ENCODE measurements at regions not wholly inside any gene's neighbourhood (a gene's known extent, or its start where the extent isn't known, plus 50 kb on each side); places are given as distances from the start of the nearest gene placed in this dataset.

GRCh38 chr6:144599615-144600014, 314.5 kb downstream of the UTRN start:
- WGBS, 2 donors = 95 to 100% methylated on average over 1 of the region's 1 CpG
- ATAC-seq (no peak), DNase-seq (no peak)
- H3K4me3 ChIP-seq = no peak overlapping the region
- no peaks in the 10 kb centered on the region for H3K36me3 ChIP-seq (replicated peaks in 1 of 2; ENCODE audit: insufficient read depth in 1 of 2, low read depth in 2 of 2)
- H3K27ac ChIP-seq = no peak overlapping the region
- no peaks in the 10 kb centered on the region for H3K27me3 ChIP-seq
- no peak for TF ChIP-seq POLR2A (IDR thresholded peaks at IDR 0.05)
- TF ChIP-seq, protein P1, sequence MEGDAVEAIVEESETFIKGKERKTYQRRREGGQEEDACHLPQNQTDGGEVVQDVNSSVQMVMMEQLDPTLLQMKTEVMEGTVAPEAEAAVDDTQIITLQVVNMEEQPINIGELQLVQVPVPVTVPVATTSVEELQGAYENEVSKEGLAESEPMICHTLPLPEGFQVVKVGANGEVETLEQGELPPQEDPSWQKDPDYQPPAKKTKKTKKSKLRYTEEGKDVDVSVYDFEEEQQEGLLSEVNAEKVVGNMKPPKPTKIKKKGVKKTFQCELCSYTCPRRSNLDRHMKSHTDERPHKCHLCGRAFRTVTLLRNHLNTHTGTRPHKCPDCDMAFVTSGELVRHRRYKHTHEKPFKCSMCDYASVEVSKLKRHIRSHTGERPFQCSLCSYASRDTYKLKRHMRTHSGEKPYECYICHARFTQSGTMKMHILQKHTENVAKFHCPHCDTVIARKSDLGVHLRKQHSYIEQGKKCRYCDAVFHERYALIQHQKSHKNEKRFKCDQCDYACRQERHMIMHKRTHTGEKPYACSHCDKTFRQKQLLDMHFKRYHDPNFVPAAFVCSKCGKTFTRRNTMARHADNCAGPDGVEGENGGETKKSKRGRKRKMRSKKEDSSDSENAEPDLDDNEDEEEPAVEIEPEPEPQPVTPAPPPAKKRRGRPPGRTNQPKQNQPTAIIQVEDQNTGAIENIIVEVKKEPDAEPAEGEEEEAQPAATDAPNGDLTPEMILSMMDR (IDR thresholded peaks at IDR 0.05) = no peak
- intact Hi-C loops (cut with DNase I) = no loop called here
- peaks cover 0 to 7% (median 0%) of the 10 kb centered on the region in 3 donors for H3K9me3 ChIP-seq
- H3K4me1 ChIP-seq = no peaks in the 10 kb centered on the region

DNA sequence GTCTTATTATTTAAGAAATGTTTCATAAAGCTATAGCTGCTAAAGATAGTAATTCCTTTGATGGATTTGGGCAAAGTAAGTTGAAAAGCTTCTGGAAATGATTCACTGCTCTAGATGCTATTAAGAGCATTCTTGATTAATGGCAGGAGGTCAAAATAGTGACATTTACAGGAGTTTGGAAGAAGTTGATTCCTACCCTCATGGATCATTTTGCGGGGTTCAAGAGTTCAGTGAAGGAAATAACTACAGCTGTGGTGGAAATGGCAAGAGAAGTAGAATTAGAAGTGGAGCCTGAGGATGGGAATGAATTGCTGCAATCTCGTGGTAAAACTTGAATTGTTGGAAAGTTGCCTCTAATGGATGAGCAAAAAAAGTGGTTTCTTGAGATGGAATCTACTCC, 316.1 kb downstream of the UTRN start:
- WGBS, 2 donors = 91 to 92% methylated on average over 2 of the region's 2 CpGs
- Histone ChIP-seq H3K36me3 (replicated peaks in 1 of 2; ENCODE audit: insufficient read depth in 1 of 2, low read depth in 2 of 2) (no peaks in the 10 kb centered on the region), H3K27me3 (no peaks in the 10 kb centered on the region), H3K4me3 (no peak overlapping the region), H3K27ac (no peak overlapping the region), H3K4me1 (no peaks in the 10 kb centered on the region), H3K9me3 (peaks cover 0 to 7% (median 0%) of the 10 kb centered on the region in 3 donors)
- no peak for ATAC-seq
- TF ChIP-seq, protein P1 (IDR thresholded peaks at IDR 0.05) = no peak
- no peak for TF ChIP-seq POLR2A (IDR thresholded peaks at IDR 0.05)
- no peak for DNase-seq
- intact Hi-C loops (cut with DNase I) = no loop called here

GRCh38 chr6:144602523-144603180, 317.5 kb downstream of the UTRN start:
- Histone ChIP-seq H3K4me1 (no peaks in the 10 kb centered on the region), H3K27me3 (no peaks in the 10 kb centered on the region), H3K4me3 (no peak overlapping the region), H3K9me3 (peaks cover 0 to 7% (median 0%) of the 10 kb centered on the region in 3 donors), H3K27ac (no peak overlapping the region), H3K36me3 (replicated peaks in 1 of 2; ENCODE audit: insufficient read depth in 1 of 2, low read depth in 2 of 2) (no peaks in the 10 kb centered on the region)
- no peak for ATAC-seq
- 94 to 96% methylated on average over 3 of the region's 3 CpGs for WGBS, 2 donors
- intact Hi-C loops (cut with DNase I) = no loop called here
- TF ChIP-seq, protein P1 (IDR thresholded peaks at IDR 0.05) = no peak
- TF ChIP-seq POLR2A (IDR thresholded peaks at IDR 0.05) = no peak
- no peak for DNase-seq

DNA sequence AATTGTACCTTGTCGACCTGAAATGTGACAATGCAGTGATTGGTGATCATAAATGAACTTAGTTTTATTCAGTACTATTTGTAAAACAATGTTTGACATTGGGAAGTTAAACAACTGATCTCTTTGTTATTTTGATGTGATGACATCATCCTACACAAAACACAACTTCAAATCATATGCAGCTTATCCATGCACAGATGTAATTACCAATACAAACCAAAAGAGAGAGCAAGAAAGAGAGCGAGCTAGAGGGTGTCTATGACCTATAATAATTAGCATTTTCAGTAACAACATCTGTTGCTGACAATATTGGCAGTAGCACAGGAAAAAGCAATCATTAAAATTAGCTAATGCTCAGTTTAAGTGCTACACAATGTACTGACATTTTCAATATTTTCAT, 320.9 kb downstream of the UTRN start:
- ATAC-seq = peak; percentile 42
- Histone ChIP-seq H3K27ac (no peak overlapping the region), H3K36me3 (replicated peaks in 1 of 2; ENCODE audit: insufficient read depth in 1 of 2, low read depth in 2 of 2) (no peaks in the 10 kb centered on the region), H3K9me3 (no peaks in the 10 kb centered on the region), H3K4me3 (no peak overlapping the region), H3K4me1 (no peaks in the 10 kb centered on the region), H3K27me3 (no peaks in the 10 kb centered on the region)
- WGBS, 2 donors = 63 to 69% methylated on average over 2 of the region's 2 CpGs
- DNase-seq = no peak
- TF ChIP-seq POLR2A (IDR thresholded peaks at IDR 0.05) = no peak
- TF ChIP-seq, protein P1 (IDR thresholded peaks at IDR 0.05) = no peak
- intact Hi-C loops (cut with DNase I) = no loop called here
